OCI-LY1 (cell line): ENCODE measurements at regions not wholly inside any gene's neighbourhood (a gene's known extent, or its start where the extent isn't known, plus 50 kb on each side); places are given as distances from the start of the nearest gene placed in this dataset.

Experiments used
- CTCF ChIP-seq: fragments of 200-600 bp; sonication (generic), shearing (Covaris generic); IDR thresholded peaks from 2 replicates; pipeline ENCODE4 v1.5.1; 2017; ENCODE audit warnings: mild to moderate bottlenecking, antibody characterized with exemption, low read length, moderate library complexity, mixed read lengths
- EZH2 ChIP-seq: fragments of 200-600 bp; sonication (generic), shearing (Covaris generic); IDR thresholded peaks from 2 replicates; pipeline ENCODE4 v1.8.0; 2017; ENCODE audit warnings: borderline replicate concordance, mixed run types, mild to moderate bottlenecking, antibody characterized with exemption, low read length, moderate library complexity, mixed read lengths

DNA sequence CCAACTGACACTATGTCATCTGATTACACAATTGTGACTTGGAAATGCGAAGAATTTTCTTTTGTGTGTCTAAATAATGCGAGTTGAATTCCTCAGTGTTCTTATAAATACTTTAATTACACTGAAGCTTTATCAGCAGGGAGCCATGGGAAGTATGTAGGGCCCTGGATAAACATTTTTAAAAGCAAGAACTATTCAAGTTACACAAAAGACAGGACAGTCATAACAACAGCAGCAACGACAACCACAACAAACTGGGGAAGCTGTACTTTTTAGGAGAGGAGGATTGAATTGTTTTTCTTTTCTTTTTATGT, 250.3 kb upstream of the ZNF608 start:
- TF ChIP-seq CTCF = no peak
- no peak for TF ChIP-seq EZH2
